IMR-90 (cell line): ENCODE measurements at regions not wholly inside any gene's neighbourhood (a gene's known extent, or its start where the extent isn't known, plus 50 kb on each side); places are given as distances from the start of the nearest gene placed in this dataset.

Experiments used
- ATAC-seq: fragments of 200-7000 bp; cut with Tn5 transposase; 2 replicates; pipeline ENCODE4 v1.9.1; 2020; ENCODE audit warnings: low read depth, mild to moderate bottlenecking, moderate library complexity
- BruUV-seq: library from RNA; stranded (reverse); fragments of 400-500 nt; replicated peaks from 2 replicates; lab custom pipeline; 2021; lab: Mats Ljungman, UMichigan
- CTCF ChIA-PET: fragments of 300-600 bp; formaldehyde crosslinking; extraction: SDS; loops from one replicate; lab custom pipeline; 2021; ENCODE audit warnings: antibody characterized with exemption; lab: Yijun Ruan, JAX
- POLR2A ChIA-PET: fragments of 300-600 bp; sonication (Branson Sonifier 250); formaldehyde crosslinking; loops from one replicate; lab custom pipeline; 2022; ENCODE audit warnings: antibody characterized with exemption; ENCODE audit not compliant: unreplicated experiment; lab: Charles Lee
- DNase-seq: peaks from one replicate; pipeline ENCODE4 v3.0.0; 2013
- H2AFZ ChIP-seq: replicated peaks from 2 replicates; pipeline ENCODE3; 2013; ENCODE audit warnings: low read length, mild to moderate bottlenecking; ENCODE audit not compliant: poor library complexity
- H2AK5ac ChIP-seq: 2 replicates; pipeline ENCODE4 v1.6.1; 2013; ENCODE audit warnings: low read depth, low read length, inconsistent platforms
- H2AK9ac ChIP-seq: replicated peaks from 2 replicates; pipeline ENCODE3; 2013; ENCODE audit warnings: mild to moderate bottlenecking, low read depth, low read length, moderate library complexity; ENCODE audit not compliant: poor library complexity
- H2BK120ac ChIP-seq: 2 replicates; pipeline ENCODE4 v1.6.1; 2013; ENCODE audit warnings: low read depth, low read length, inconsistent platforms
- H2BK15ac ChIP-seq: 3 replicates; pipeline ENCODE4 v1.6.1; 2013; ENCODE audit warnings: low read depth, low read length, inconsistent platforms
- H2BK20ac ChIP-seq: 2 replicates; pipeline ENCODE4 v1.6.1; 2013; ENCODE audit warnings: low read depth, mild to moderate bottlenecking, inconsistent platforms, low read length, moderate library complexity
- H2BK5ac ChIP-seq: 2 replicates; pipeline ENCODE4 v1.6.1; 2013; ENCODE audit warnings: mild to moderate bottlenecking, low read depth, low read length, inconsistent platforms; ENCODE audit not compliant: poor library complexity, severe bottlenecking
- H3K14ac ChIP-seq: replicated peaks from 2 replicates; pipeline ENCODE4 v1.6.1; 2013; ENCODE audit warnings: low read depth, low read length, inconsistent platforms
- H3K18ac ChIP-seq: 2 replicates; pipeline ENCODE4 v1.6.1; 2013; ENCODE audit warnings: low read depth, low read length, control low read depth
- H3K23ac ChIP-seq: 2 replicates; pipeline ENCODE4 v1.6.1; 2013; ENCODE audit warnings: low read depth, low read length, inconsistent platforms
- H3K27ac ChIP-seq: 2 replicates; pipeline ENCODE4 v1.5.1; 2013; ENCODE audit warnings: mild to moderate bottlenecking, control low read depth, low read length; ENCODE audit not compliant: insufficient read depth
- H3K27me3 ChIP-seq: 2 replicates; pipeline ENCODE4 v1.6.1; 2013; ENCODE audit warnings: low read length; ENCODE audit not compliant: control insufficient read depth, insufficient read depth
- H3K36me3 ChIP-seq: 2 replicates; pipeline ENCODE4 v1.6.1; 2013; ENCODE audit warnings: low read length, mixed read lengths; ENCODE audit not compliant: control insufficient read depth, insufficient read depth
- H3K4ac ChIP-seq: 2 replicates; pipeline ENCODE4 v1.6.1; 2013; ENCODE audit warnings: low read depth, low read length, inconsistent platforms
- H3K4me1 ChIP-seq: 2 replicates; pipeline ENCODE4 v1.6.1; 2013; ENCODE audit warnings: low read length, mixed read lengths; ENCODE audit not compliant: control insufficient read depth, insufficient read depth
- H3K4me2 ChIP-seq: 2 replicates; pipeline ENCODE4 v1.6.1; 2013; ENCODE audit warnings: low read depth, mild to moderate bottlenecking, control low read depth, low read length, moderate library complexity
- H3K4me3 ChIP-seq: 2 replicates; pipeline ENCODE4 v1.5.1; 2013; ENCODE audit warnings: low read depth, mild to moderate bottlenecking, control low read depth, low read length, moderate library complexity; ENCODE audit not compliant: insufficient read depth
- H3K56ac ChIP-seq: 2 replicates; pipeline ENCODE4 v1.6.1; 2013; ENCODE audit warnings: low read length, inconsistent platforms; ENCODE audit not compliant: insufficient read depth; ENCODE audit errors: extremely low read depth
- H3K79me1 ChIP-seq, 2 experiments: 2 replicates each; pipeline ENCODE4 v1.6.1; 2013; ENCODE audit warnings: low read length in 2 of 2, inconsistent platforms in 1 of 2, low read depth in 1 of 2
- H3K9ac ChIP-seq: 2 replicates; pipeline ENCODE4 v1.6.1; 2013; ENCODE audit warnings: low read depth, low read length, control low read depth
- H3K9me1 ChIP-seq: 2 replicates; pipeline ENCODE4 v1.6.1; 2013; ENCODE audit warnings: low read length, inconsistent platforms; ENCODE audit not compliant: insufficient read depth
- H3K9me3 ChIP-seq: 2 replicates; pipeline ENCODE4 v1.6.1; 2013; ENCODE audit warnings: low read length; ENCODE audit not compliant: control insufficient read depth, insufficient read depth
- H4K20me1 ChIP-seq: 2 replicates; pipeline ENCODE4 v1.6.1; 2013; ENCODE audit warnings: low read length, inconsistent platforms; ENCODE audit not compliant: insufficient read depth
- H4K5ac ChIP-seq: 2 replicates; pipeline ENCODE4 v1.6.1; 2013; ENCODE audit warnings: mild to moderate bottlenecking, low read depth, low read length, control low read depth
- H4K8ac ChIP-seq, 2 experiments: 2 replicates each; pipeline ENCODE4 v1.6.1; 2013; ENCODE audit warnings: low read depth in 2 of 2, low read length in 2 of 2, control low read depth in 1 of 2, inconsistent platforms in 1 of 2
- H4K91ac ChIP-seq: 2 replicates; pipeline ENCODE4 v1.6.1; 2013; ENCODE audit warnings: low read depth, low read length, inconsistent platforms; ENCODE audit not compliant: insufficient read depth
- BHLHE40 ChIP-seq: fragments of 150-350 bp; IDR thresholded peaks from 2 replicates; pipeline ENCODE4 v1.6.1; 2016; ENCODE audit warnings: mild to moderate bottlenecking, low read depth, low read length
- CEBPB ChIP-seq: IDR thresholded peaks from 2 replicates; pipeline ENCODE4 v1.6.1; 2012; ENCODE audit warnings: low read depth, low read length, improper control_type of control experiment
- CTCF ChIP-seq: conservative IDR thresholded peaks from 2 replicates; pipeline ENCODE4 v1.5.1; 2012; ENCODE audit warnings: mild to moderate bottlenecking, low read depth, low read length, improper control_type of control experiment
- MXI1 ChIP-seq: IDR thresholded peaks from 2 replicates; pipeline ENCODE4 v1.6.1; 2012; ENCODE audit warnings: low read depth, mild to moderate bottlenecking, low read length, moderate library complexity, borderline replicate concordance
- RAD21 ChIP-seq: IDR thresholded peaks from 2 replicates; pipeline ENCODE4 v1.6.1; 2012; ENCODE audit warnings: low read length, improper control_type of control experiment
- RCOR1 ChIP-seq: IDR thresholded peaks from 2 replicates; pipeline ENCODE4 v1.6.1; 2012; ENCODE audit warnings: mild to moderate bottlenecking, low read length, improper control_type of control experiment; ENCODE audit not compliant: insufficient replicate concordance
- RFX5 ChIP-seq: IDR thresholded peaks from 2 replicates; pipeline ENCODE4 v1.8.0; 2012; ENCODE audit warnings: low read depth, mild to moderate bottlenecking, low read length, moderate library complexity
- SMC3 ChIP-seq: fragments of 150-350 bp; IDR thresholded peaks from 2 replicates; pipeline ENCODE4 v1.6.1; 2016; ENCODE audit warnings: low read depth, mild to moderate bottlenecking, antibody characterized with exemption, low read length, moderate library complexity
- USF2 ChIP-seq: fragments of 150-350 bp; IDR thresholded peaks from 2 replicates; pipeline ENCODE4 v1.6.1; 2017; ENCODE audit warnings: mild to moderate bottlenecking, antibody characterized with exemption, low read length, low read depth
- WGBS, 2 experiments: methylation state at CpG; one replicate each; pipeline versions ENCODE4 v1.1.5 to v1.1.7; 2013; ENCODE audit warnings: missing lambda C conversion rate in 2 of 2; ENCODE audit not compliant: insufficient read length in 1 of 2; ENCODE audit errors: extremely low coverage in 2 of 2; 5-methylcytosine and 5-hydroxymethylcytosine counted together
- dilution Hi-C: fragments of 300-500 bp; cut with HindIII; formaldehyde crosslinking; loops from one replicate; pipeline ENCODE4 v1.14.3; 2018; ENCODE audit warnings: low sequenced_read_pairs; ENCODE audit not compliant: unreplicated experiment
- in situ Hi-C: fragments of 300-500 bp; cut with MboI; formaldehyde crosslinking; loops from 3 replicates; pipeline ENCODE4 v1.14.3; 2019; ENCODE audit warnings: low sequenced_read_pairs, inconsistent platforms, mixed read lengths
- intact Hi-C: fragments of 100-400 bp; cut with micrococcal nuclease; formaldehyde crosslinking; loops from 2 replicates; pipeline ENCODE4 v1.10.0; 2022

GRCh38 chr15:31215490-31216214, 111.0 kb upstream of the KLF13 start:
- Histone ChIP-seq H2BK120ac (no peak overlapping the region), H3K9me3 (peaks cover 3% of the 10 kb centered on the region; the same call in 1 of the 2 replicates), H3K9me1 (no peaks in the 10 kb centered on the region), H3K9ac (no peak overlapping the region), H2AK9ac (peak overlapping the region; percentile 65), H4K8ac (no peak overlapping the region; a peak in 1 of 4 replicates), H2BK20ac (no peak overlapping the region), H4K5ac (no peak overlapping the region), H3K14ac (no peak overlapping the region), H3K79me1 (no peaks in the 10 kb centered on the region), H3K27ac (no peak overlapping the region), H3K36me3 (no peaks in the 10 kb centered on the region), H3K4me1 (peaks cover 1% of the 10 kb centered on the region; the same call in 1 of the 2 replicates), H3K18ac (no peak overlapping the region), H2AK5ac (no peak overlapping the region), H3K23ac (no peak overlapping the region), H2BK5ac (no peak overlapping the region), H3K4me3 (peak overlapping the region; percentile 36), H2AFZ (peak overlapping the region; percentile 91), H3K56ac (no peak overlapping the region), H4K20me1 (no peaks in the 10 kb centered on the region), H4K91ac (no peak overlapping the region), H3K4me2 (peak overlapping the region; percentile 69), H3K27me3 (peaks cover 20% of the 10 kb centered on the region), H3K4ac (no peak overlapping the region), H2BK15ac (no peak overlapping the region)
- ATAC-seq (peak; percentile 94), DNase-seq (no peak)
- intact Hi-C loops = loop anchor here (1.0 to 5.0 kb wide), 3 partner anchors 112 to 273 kb away; partner anchors contain the start of gene KLF13
- BruUV-seq = no TSS peak
- dilution Hi-C loops = no loop called here
- in situ Hi-C loops = no loop called here
- WGBS, 2 experiments = 7% methylated on average over 12 of the region's 75 CpGs; no CpG with 5 or more reads in 1 of the 2 experiments
- TF ChIP-seq SMC3 (peak; percentile 60), CTCF (peak; percentile 66), MXI1 (no peak), USF2 (no peak), RCOR1 (no peak), RAD21 (peak; percentile 62), BHLHE40 (no peak), RFX5 (no peak), CEBPB (no peak)
- CTCF ChIA-PET = interaction anchor here (1.4 to 3.0 kb wide), 2 partner anchors 219 to 273 kb away, joined by 6 to 12 read pairs; no protein-coding TSS in a partner anchor
- POLR2A ChIA-PET = no interaction called here
